Thymus (tissue), 11 donors: ENCODE measurements at regions not wholly inside any gene's neighbourhood (a gene's known extent, or its start where the extent isn't known, plus 50 kb on each side); places are given as distances from the start of the nearest gene placed in this dataset.

Experiments used
- DNase-seq, 9 donors: peaks; one replicate each; pipeline ENCODE4 v3.0.0-alpha.2; 2013; ENCODE audit warnings: low spot score in 9 of 9, low read depth in 6 of 9, missing footprints in 1 of 9
- H3K27ac ChIP-seq, 2 donors: one replicate each; pipeline ENCODE4 v1.5.1; 2013; ENCODE audit warnings: control low read depth in 1 of 2, low read depth in 1 of 2, low read length in 1 of 2, mild to moderate bottlenecking in 1 of 2, moderate library complexity in 1 of 2
- H3K27me3 ChIP-seq, 2 donors: one replicate each; pipeline ENCODE4 v1.5.1; 2013; ENCODE audit warnings: low read length in 1 of 2; ENCODE audit not compliant: control insufficient read depth in 2 of 2, insufficient read depth in 1 of 2
- H3K36me3 ChIP-seq, 2 donors: one replicate each; pipeline ENCODE4 v1.5.1; 2013; ENCODE audit warnings: low read length in 1 of 2, mild to moderate bottlenecking in 1 of 2, moderate library complexity in 1 of 2; ENCODE audit not compliant: control insufficient read depth in 2 of 2, insufficient read depth in 2 of 2
- H3K4me1 ChIP-seq, 2 donors: one replicate each; pipeline ENCODE4 v1.5.1; 2013; ENCODE audit warnings: low read length in 2 of 2; ENCODE audit not compliant: control insufficient read depth in 2 of 2, insufficient read depth in 2 of 2
- H3K4me3 ChIP-seq, 2 donors: one replicate each; pipeline ENCODE4 v1.5.1; 2013; ENCODE audit warnings: low read length in 2 of 2, control low read depth in 1 of 2, mild to moderate bottlenecking in 1 of 2
- H3K9me3 ChIP-seq, 2 donors: one replicate each; pipeline ENCODE4 v1.5.1; 2013; ENCODE audit warnings: low read length in 1 of 2, mild to moderate bottlenecking in 1 of 2; ENCODE audit not compliant: control insufficient read depth in 2 of 2, insufficient read depth in 1 of 2
- WGBS: extraction: QIAGEN DNeasy Blood & Tissue Kit; methylation state at CpG from one replicate; pipeline ENCODE4 v1.1.7; 2013; 5-methylcytosine and 5-hydroxymethylcytosine counted together
- donor health status: healthy.

DNA sequence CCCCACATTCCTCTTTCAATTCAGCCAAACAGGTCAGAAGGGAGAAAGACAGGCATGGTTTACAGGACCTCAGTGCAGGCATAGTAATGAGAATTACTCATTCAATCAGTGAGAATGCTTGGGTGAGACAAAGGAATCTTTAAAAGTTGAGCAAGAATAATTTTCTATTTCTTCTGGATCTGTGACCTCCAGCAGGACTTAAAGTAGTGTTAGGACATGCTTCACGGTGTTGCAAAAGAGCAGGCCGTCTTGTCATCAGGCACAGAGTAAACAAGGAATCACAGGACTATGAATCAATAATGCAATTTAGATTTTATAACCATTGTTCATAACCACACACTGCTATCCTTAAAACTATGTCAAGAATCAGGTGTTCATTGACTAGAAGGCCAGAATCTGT, 130.6 kb upstream of the GLRA2 start:
- no peaks in the 10 kb centered on the region for H3K36me3 ChIP-seq
- no peaks in the 10 kb centered on the region for H3K4me1 ChIP-seq
- no peak overlapping the region for H3K4me3 ChIP-seq
- no peak overlapping the region for H3K27ac ChIP-seq
- no peak for DNase-seq
- 76% methylated on average over 2 of the region's 2 CpGs for WGBS
- no peaks in the 10 kb centered on the region for H3K27me3 ChIP-seq
- no peaks in the 10 kb centered on the region for H3K9me3 ChIP-seq

DNA sequence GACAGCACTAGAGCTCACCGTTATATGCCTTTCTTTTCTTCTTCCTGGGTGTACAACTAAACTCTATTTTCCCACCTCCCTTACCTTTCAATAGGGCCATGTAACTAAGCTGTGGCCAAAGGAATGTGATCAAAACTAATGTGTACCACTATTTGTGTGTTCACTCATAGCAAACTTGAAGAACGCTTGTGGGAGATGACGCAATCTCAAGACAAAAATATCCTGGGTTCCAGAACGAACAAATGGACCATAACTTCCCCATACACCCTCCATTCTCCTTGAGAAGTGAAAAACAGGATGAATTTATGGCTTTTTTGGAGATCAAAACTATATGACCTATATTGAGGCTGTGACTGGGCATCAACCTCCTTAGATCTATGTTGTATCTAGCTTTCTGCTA, 139.7 kb upstream of the GLRA2 start:
- H3K4me3 ChIP-seq, result no peak overlapping the region
- no peak overlapping the region for H3K27ac ChIP-seq
- H3K9me3 ChIP-seq, result no peaks in the 10 kb centered on the region
- H3K4me1 ChIP-seq, result no peaks in the 10 kb centered on the region
- no peak for DNase-seq
- H3K36me3 ChIP-seq, result no peaks in the 10 kb centered on the region
- 72% methylated on average over 4 of the region's 4 CpGs for WGBS
- H3K27me3 ChIP-seq, result no peaks in the 10 kb centered on the region

DNA sequence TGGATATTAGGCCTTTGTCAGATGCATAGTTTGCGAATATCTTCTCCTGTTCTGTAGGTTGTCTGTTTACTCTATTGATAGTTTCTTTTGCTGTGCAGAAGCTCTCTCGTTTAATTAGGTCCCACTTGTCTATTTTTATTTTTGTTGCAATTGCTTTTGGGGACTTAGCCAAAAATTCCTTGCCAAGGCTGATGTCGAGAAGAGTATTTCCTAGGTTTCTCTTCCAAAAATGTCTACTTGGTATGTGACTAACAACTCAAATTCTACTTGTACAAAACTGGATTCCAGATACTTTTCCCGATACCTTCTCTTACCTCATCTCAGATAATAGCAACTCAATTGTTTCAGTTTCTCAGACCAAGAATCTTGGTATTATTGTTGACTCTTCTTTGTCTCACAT, 142.4 kb upstream of the GLRA2 start:
- H3K27me3 ChIP-seq, result no peaks in the 10 kb centered on the region
- no peak for DNase-seq
- no peak overlapping the region for H3K27ac ChIP-seq
- H3K4me1 ChIP-seq, result no peaks in the 10 kb centered on the region
- no peaks in the 10 kb centered on the region for H3K36me3 ChIP-seq
- WGBS, result 88% methylated on average over 4 of the region's 4 CpGs
- H3K9me3 ChIP-seq, result no peaks in the 10 kb centered on the region
- no peak overlapping the region for H3K4me3 ChIP-seq

DNA sequence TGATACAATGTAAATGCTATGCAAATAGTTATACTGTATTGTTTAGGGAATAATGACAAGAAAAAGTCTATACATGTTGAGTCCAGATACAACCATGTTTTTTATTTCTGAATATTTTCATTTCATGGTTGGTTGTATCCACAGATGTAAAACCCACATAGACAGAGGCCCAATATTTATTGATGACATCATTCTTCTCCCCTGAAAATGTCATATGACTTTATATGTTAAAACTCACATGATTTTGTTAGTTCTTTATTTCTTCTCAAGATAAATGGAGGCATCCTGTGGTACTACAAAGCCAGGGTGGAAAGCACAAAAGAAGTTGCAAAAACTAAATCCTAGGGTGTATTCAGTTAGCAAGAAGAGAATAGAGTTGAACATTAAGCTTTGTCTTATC, 149.3 kb upstream of the GLRA2 start:
- H3K27ac ChIP-seq, result no peak overlapping the region
- no peaks in the 10 kb centered on the region for H3K9me3 ChIP-seq
- DNase-seq, result no peak
- no peak overlapping the region for H3K4me3 ChIP-seq
- H3K27me3 ChIP-seq, result no peaks in the 10 kb centered on the region
- H3K4me1 ChIP-seq, result no peaks in the 10 kb centered on the region
- H3K36me3 ChIP-seq, result no peaks in the 10 kb centered on the region

DNA sequence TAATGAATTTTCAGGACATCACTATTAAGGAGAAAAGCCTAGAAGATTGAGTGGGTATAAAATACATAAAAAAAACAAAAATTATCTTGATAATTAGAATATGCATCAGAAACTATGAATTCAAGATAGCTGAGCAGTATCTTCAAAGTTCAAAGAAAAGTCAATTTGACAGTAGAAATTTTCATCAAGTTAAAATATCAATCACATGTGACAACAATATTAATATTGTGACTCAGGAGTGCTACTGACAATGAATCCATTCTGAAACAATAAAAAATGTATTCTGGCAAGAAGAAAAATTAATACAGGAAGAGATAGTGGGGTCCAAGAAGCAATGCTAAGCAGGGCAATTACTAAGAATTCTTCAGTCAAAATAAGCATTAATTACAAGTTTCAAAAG, 151.9 kb upstream of the GLRA2 start:
- H3K27me3 ChIP-seq, result no peaks in the 10 kb centered on the region
- no peak overlapping the region for H3K4me3 ChIP-seq
- no peaks in the 10 kb centered on the region for H3K36me3 ChIP-seq
- no peak for DNase-seq
- H3K27ac ChIP-seq, result no peak overlapping the region
- H3K4me1 ChIP-seq, result no peaks in the 10 kb centered on the region
- H3K9me3 ChIP-seq, result no peaks in the 10 kb centered on the region

DNA sequence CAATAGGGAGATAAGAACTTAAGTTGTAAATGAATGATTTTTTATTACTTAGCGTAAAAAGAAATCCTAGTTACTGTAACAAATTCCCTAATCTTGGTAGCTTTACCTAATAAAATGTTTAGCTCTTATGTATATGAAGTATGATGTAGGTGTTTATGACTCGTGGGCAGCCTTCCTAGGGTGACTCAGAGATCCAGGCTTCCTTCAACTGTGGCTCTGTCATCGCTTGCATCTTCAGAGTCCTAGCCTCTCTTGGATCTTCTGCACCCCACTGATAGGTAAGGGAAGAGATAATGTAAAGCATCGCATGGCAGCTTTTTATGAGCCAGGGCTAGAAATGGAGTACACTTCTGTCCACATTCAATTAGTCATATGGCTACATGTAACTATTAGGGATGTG, 165.6 kb upstream of the GLRA2 start:
- Histone ChIP-seq H3K27ac (no peak overlapping the region), H3K4me1 (no peaks in the 10 kb centered on the region), H3K36me3 (no peaks in the 10 kb centered on the region), H3K9me3 (no peaks in the 10 kb centered on the region), H3K4me3 (no peak overlapping the region), H3K27me3 (no peaks in the 10 kb centered on the region)
- no peak for DNase-seq
- 91% methylated on average over 4 of the region's 4 CpGs for WGBS

DNA sequence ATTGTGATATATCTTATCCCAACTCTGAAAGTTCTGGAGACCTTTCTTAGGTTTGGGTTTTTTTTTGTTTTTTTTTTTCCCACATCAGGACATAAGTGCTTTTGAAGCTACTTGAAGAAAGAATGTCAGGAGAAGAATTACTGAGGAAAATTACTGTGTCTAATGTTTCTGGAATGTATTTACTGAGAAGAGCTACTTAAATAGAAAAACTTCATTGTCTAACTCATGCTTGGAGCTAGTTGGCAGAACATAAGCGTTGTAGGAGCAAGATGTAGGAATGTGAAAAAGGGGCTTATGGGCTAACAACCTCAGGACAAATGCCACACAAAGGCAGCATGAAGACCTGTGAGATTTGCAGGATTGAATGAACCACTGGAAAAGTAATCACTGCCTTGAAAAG, 166.6 kb upstream of the GLRA2 start:
- DNase-seq, result no peak
- 95% methylated on average over 1 of the region's 1 CpG for WGBS
- H3K4me1 ChIP-seq, result no peaks in the 10 kb centered on the region

DNA sequence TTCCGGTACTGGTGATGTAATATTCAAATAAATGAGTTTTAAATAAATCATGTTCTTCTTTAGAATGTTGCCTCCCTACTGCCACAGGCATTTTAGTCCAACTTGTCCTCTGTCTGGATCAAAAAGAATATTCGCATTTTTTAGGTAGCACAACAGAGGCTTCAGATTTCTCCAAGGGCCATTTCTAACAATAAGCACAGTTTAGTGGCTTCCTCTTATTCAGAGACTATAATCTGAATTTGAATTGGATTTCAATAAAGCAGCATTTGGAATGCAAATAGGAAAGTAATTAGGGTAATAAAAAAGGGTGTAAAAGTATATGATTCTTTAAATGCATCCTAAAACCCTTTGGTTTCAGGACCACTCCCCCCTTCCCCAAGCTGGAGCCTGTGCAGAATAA, 167.9 kb upstream of the GLRA2 start:
- Histone ChIP-seq H3K9me3 (no peaks in the 10 kb centered on the region), H3K4me3 (no peak overlapping the region), H3K36me3 (no peaks in the 10 kb centered on the region), H3K4me1 (no peaks in the 10 kb centered on the region), H3K27me3 (no peaks in the 10 kb centered on the region), H3K27ac (no peak overlapping the region)
- 95% methylated on average over 2 of the region's 2 CpGs for WGBS
- DNase-seq, result no peak

More for the DNA sequence above, 166.6 kb upstream of the GLRA2 start:
- Histone ChIP-seq H3K27ac (no peak overlapping the region), H3K9me3 (no peaks in the 10 kb centered on the region), H3K36me3 (no peaks in the 10 kb centered on the region), H3K4me3 (no peak overlapping the region), H3K27me3 (no peaks in the 10 kb centered on the region)

DNA sequence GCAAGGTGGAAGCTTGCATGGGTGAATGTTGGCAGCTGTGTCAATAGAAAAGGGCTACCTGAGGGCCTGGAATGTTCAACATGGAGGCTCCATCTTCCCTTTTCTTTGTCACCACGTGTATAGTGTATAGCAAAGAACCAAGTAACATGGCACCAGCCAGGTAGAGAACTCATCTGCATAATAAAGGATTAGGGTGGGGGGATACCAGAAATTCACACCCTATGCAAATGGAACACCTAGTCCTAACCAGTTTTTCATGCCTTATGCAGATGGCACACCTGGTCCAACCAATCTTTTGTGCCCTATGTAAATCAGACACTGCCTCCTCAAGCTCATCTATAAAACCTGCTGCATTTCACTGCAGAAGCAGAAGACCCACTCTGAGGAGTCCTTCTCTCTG, 169.6 kb upstream of the GLRA2 start:
- WGBS, result 33% methylated on average over 1 of the region's 1 CpG
- Histone ChIP-seq H3K4me3 (no peak overlapping the region), H3K36me3 (no peaks in the 10 kb centered on the region), H3K27me3 (no peaks in the 10 kb centered on the region), H3K4me1 (no peaks in the 10 kb centered on the region), H3K27ac (no peak overlapping the region), H3K9me3 (no peaks in the 10 kb centered on the region)
- DNase-seq, result no peak

DNA sequence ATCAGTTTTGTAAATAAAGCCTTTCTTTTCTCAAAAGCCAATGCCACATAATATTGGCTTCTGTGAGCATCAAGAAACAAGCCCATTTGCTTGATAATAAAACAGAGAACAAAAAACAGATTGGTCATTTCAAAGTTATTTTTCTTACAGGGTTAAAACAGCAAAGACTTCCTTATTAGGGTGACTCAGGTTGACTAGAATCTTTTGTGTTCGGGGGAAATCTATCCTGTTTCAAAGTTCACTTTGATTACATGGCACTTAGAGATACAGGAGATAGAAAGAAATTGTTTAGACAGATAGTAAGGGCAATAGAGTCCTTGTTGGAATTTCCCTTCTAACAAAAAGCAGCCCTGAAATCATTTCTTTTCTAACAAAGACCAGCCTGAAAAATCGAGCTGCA, 170.0 kb upstream of the GLRA2 start:
- H3K4me1 ChIP-seq, result no peaks in the 10 kb centered on the region
- no peak for DNase-seq
- no peaks in the 10 kb centered on the region for H3K9me3 ChIP-seq
- H3K4me3 ChIP-seq, result no peak overlapping the region
- H3K36me3 ChIP-seq, result no peaks in the 10 kb centered on the region
- no peak overlapping the region for H3K27ac ChIP-seq
- WGBS, result 28% methylated on average over 2 of the region's 2 CpGs
- no peaks in the 10 kb centered on the region for H3K27me3 ChIP-seq
